Neural progenitor cell (in vitro differentiated cells): ENCODE measurements at regions not wholly inside any gene's neighbourhood (a gene's known extent, or its start where the extent isn't known, plus 50 kb on each side); places are given as distances from the start of the nearest gene placed in this dataset.

Source experiments
- DNase-seq: peaks from one replicate; pipeline ENCODE4 v3.0.0-alpha.2; 2016; ENCODE audit warnings: low spot score
- H2AFZ ChIP-seq: fragments of 200-600 bp; sonication (generic); replicated peaks from 2 replicates; pipeline ENCODE4 v1.6.1; 2016; ENCODE audit warnings: antibody characterized with exemption
- H3F3A ChIP-seq: fragments of 200-600 bp; sonication (generic); 2 replicates; pipeline ENCODE4 v1.6.1; 2016; ENCODE audit warnings: antibody characterized with exemption, low read depth
- H3K27ac ChIP-seq: fragments of 200-600 bp; sonication (generic); 2 replicates; pipeline ENCODE4 v1.5.1; 2016; ENCODE audit warnings: mild to moderate bottlenecking
- H3K27me3 ChIP-seq: fragments of 200-600 bp; sonication (generic); 2 replicates; pipeline ENCODE4 v1.6.1; 2016; ENCODE audit warnings: mild to moderate bottlenecking, moderate library complexity
- H3K36me3 ChIP-seq: fragments of 200-600 bp; sonication (generic); 2 replicates; pipeline ENCODE4 v1.5.1; 2016
- H3K4me1 ChIP-seq: fragments of 200-600 bp; sonication (generic); 2 replicates; pipeline ENCODE4 v1.6.1; 2016; ENCODE audit warnings: mixed run types
- H3K4me2 ChIP-seq: fragments of 200-600 bp; sonication (generic); 2 replicates; pipeline ENCODE4 v1.6.1; 2016
- H3K4me3 ChIP-seq: fragments of 200-600 bp; sonication (generic); 2 replicates; pipeline ENCODE4 v1.5.1; 2016
- H3K79me2 ChIP-seq: fragments of 200-600 bp; sonication (generic); 2 replicates; pipeline ENCODE4 v1.6.1; 2016; ENCODE audit warnings: low read depth
- H3K9ac ChIP-seq: fragments of 200-600 bp; sonication (generic); 2 replicates; pipeline ENCODE4 v1.6.1; 2016
- H3K9me3 ChIP-seq: fragments of 200-600 bp; sonication (generic); 2 replicates; pipeline ENCODE4 v1.5.1; 2016; ENCODE audit warnings: low read depth
- H4K20me1 ChIP-seq: fragments of 200-600 bp; sonication (generic); 2 replicates; pipeline ENCODE4 v1.6.1; 2016; ENCODE audit warnings: low read depth
- H3K27ac Mint-ChIP-seq: 3 replicates; pipeline ENCODE4 v1.8.0; 2021; ENCODE audit warnings: mixed read lengths
- H3K27me3 Mint-ChIP-seq: 2 replicates; pipeline ENCODE4 v1.8.0; 2022; ENCODE audit warnings: low read depth, mild to moderate bottlenecking, inconsistent platforms, moderate library complexity, mixed read lengths; ENCODE audit not compliant: insufficient read depth
- H3K36me3 Mint-ChIP-seq: 3 replicates; pipeline ENCODE4 v1.8.0; 2021; ENCODE audit warnings: mixed read lengths
- H3K4me1 Mint-ChIP-seq: 3 replicates; pipeline ENCODE4 v1.8.0; 2021; ENCODE audit warnings: mixed read lengths
- H3K4me3 Mint-ChIP-seq: 3 replicates; pipeline ENCODE4 v1.8.0; 2021; ENCODE audit warnings: mild to moderate bottlenecking, moderate library complexity, mixed read lengths
- H3K9me3 Mint-ChIP-seq: 3 replicates; pipeline ENCODE4 v1.8.0; 2020; ENCODE audit warnings: mixed read lengths
- EZH2 ChIP-seq: fragments of 200-600 bp; sonication (generic); IDR thresholded peaks from 2 replicates; pipeline ENCODE4 v1.6.1; 2017; ENCODE audit warnings: antibody characterized with exemption, mild to moderate bottlenecking, moderate library complexity
- EZH2phosphoT487 ChIP-seq: fragments of 200-600 bp; sonication (generic); IDR thresholded peaks from 2 replicates; pipeline ENCODE4 v1.6.1; 2017; ENCODE audit warnings: antibody characterized with exemption
- TF ChIP-seq, protein P1 (sequence below): fragments of 200-600 bp; sonication (generic); IDR thresholded peaks from 2 replicates; pipeline ENCODE4 v1.5.1; 2017; ENCODE audit warnings: antibody characterized with exemption, mild to moderate bottlenecking

DNA sequence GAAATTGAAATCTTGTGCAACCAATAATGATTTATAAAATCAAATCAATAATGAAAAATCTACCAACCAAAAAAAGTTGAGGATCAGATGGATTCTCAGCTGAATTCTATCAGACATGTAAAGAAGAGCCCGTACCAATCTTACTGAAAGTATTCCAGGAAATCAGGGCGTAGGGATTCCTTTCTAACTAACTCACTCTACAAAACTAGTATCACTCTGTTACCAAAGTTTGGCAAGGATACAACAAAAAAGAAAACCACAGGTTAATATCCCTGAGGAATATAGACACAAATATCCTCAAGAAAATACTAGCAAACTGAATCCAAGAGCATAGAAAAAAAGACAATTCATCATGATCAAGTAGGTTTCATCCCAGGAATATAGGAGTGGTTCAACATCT lies 52.8 kb upstream of the ADGRL4 start:
- Mint-ChIP-seq H3K27ac (no peak overlapping the region), H3K9me3 (peaks cover 19% of the 10 kb centered on the region), H3K4me1 (no peaks in the 10 kb centered on the region), H3K27me3 (no peaks in the 10 kb centered on the region), H3K4me3 (no peak overlapping the region), H3K36me3 (no peaks in the 10 kb centered on the region)
- Histone ChIP-seq H3K4me1 (no peaks in the 10 kb centered on the region), H2AFZ (no peak overlapping the region), H3K9ac (no peak overlapping the region), H3K27ac (no peak overlapping the region), H3K27me3 (no peaks in the 10 kb centered on the region), H3K9me3 (no peaks in the 10 kb centered on the region), H3K36me3 (no peaks in the 10 kb centered on the region), H3K4me3 (no peak overlapping the region), H3K79me2 (no peaks in the 10 kb centered on the region), H3K4me2 (no peak overlapping the region), H3F3A (no peaks in the 10 kb centered on the region), H4K20me1 (no peaks in the 10 kb centered on the region)
- TF ChIP-seq EZH2 (no peak), EZH2phosphoT487 (no peak)
- TF ChIP-seq, protein P1, sequence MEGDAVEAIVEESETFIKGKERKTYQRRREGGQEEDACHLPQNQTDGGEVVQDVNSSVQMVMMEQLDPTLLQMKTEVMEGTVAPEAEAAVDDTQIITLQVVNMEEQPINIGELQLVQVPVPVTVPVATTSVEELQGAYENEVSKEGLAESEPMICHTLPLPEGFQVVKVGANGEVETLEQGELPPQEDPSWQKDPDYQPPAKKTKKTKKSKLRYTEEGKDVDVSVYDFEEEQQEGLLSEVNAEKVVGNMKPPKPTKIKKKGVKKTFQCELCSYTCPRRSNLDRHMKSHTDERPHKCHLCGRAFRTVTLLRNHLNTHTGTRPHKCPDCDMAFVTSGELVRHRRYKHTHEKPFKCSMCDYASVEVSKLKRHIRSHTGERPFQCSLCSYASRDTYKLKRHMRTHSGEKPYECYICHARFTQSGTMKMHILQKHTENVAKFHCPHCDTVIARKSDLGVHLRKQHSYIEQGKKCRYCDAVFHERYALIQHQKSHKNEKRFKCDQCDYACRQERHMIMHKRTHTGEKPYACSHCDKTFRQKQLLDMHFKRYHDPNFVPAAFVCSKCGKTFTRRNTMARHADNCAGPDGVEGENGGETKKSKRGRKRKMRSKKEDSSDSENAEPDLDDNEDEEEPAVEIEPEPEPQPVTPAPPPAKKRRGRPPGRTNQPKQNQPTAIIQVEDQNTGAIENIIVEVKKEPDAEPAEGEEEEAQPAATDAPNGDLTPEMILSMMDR, result no peak
- no peak for DNase-seq
